A549 (cell line): ENCODE measurements at regions not wholly inside any gene's neighbourhood (a gene's known extent, or its start where the extent isn't known, plus 50 kb on each side); places are given as distances from the start of the nearest gene placed in this dataset.

Experiments used
- ATAC-seq, 2 experiments: fragments of 200-7000 bp in 1 of 2; fragments of >200 bp in 1 of 2; cut with Nextera tagmentation in 1 of 2; cut with Tn5 transposase in 1 of 2; 3 replicates each; pipeline versions ENCODE4 v1.8.0 to v1.9.1; 2018 to 2020; ENCODE audit warnings: mild to moderate bottlenecking in 1 of 2, moderate library complexity in 1 of 2
- CTCF ChIA-PET: fragments of 300-600 bp; sonication (Branson Sonifier 250); formaldehyde crosslinking; extraction: SDS; loops from one replicate; lab custom pipeline; 2021; ENCODE audit warnings: antibody characterized with exemption, inconsistent platforms; lab: Yijun Ruan, JAX
- POLR2A ChIA-PET: fragments of 350-600 bp; formaldehyde crosslinking; extraction: SDS; loops from one replicate; lab custom pipeline; 2021; ENCODE audit warnings: antibody characterized with exemption, inconsistent platforms; lab: Yijun Ruan, JAX
- DNase-seq, 2 experiments: peaks; one replicate each; pipeline versions ENCODE4 v3.0.0 to v3.0.0-alpha.2; 2011 to 2016; ENCODE audit warnings: low read depth in 1 of 2, low spot score in 1 of 2
- FAIRE-seq: peaks from 2 replicates; lab custom pipeline; 2011; peaks lifted over from hg19 to GRCh38; lab: Jason Lieb, UNC
- H3K27ac ChIP-seq, 2 experiments: fragments of >200 bp; sonication (Bioruptor Twin); formaldehyde crosslinking; 3 replicates each; pipeline ENCODE4 v1.5.1; 2016 to 2017
- H3K4me1 ChIP-seq: fragments of >200 bp; sonication (Bioruptor Twin); formaldehyde crosslinking; 3 replicates; pipeline ENCODE4 v1.6.1; 2016
- H3K4me2 ChIP-seq: fragments of >200 bp; sonication (Bioruptor Twin); formaldehyde crosslinking; 3 replicates; pipeline ENCODE4 v1.6.1; 2016
- H3K4me3 ChIP-seq: fragments of >200 bp; sonication (Bioruptor Twin); formaldehyde crosslinking; 3 replicates; pipeline ENCODE4 v1.5.1; 2016
- H3K9me3 ChIP-seq: fragments of >200 bp; sonication (Bioruptor Twin); formaldehyde crosslinking; 3 replicates; pipeline ENCODE4 v1.6.1; 2016
- CBX8 ChIP-seq: fragments of 200-600 bp; sonication (generic); IDR thresholded peaks from 2 replicates; pipeline ENCODE4 v1.6.1; 2016
- CEBPB ChIP-seq, 2 experiments: fragments of >200 bp in 1 of 2; sonication (Bioruptor Twin) in 1 of 2; formaldehyde crosslinking in 1 of 2; IDR thresholded peaks; 2 replicates each; pipeline ENCODE4 v1.6.1; 2012 to 2016
- CHD2 ChIP-seq: fragments of 150-350 bp; IDR thresholded peaks from 2 replicates; pipeline ENCODE4 v1.6.1; 2014; ENCODE audit warnings: low read length; ENCODE audit not compliant: partially characterized antibody
- CHD4 ChIP-seq: fragments of 200-600 bp; sonication (generic); IDR thresholded peaks from 2 replicates; pipeline ENCODE4 v1.6.1; 2016; ENCODE audit warnings: antibody characterized with exemption, mild to moderate bottlenecking, borderline replicate concordance
- EP300 ChIP-seq, 2 experiments: fragments of >200 bp; sonication (Bioruptor Twin); formaldehyde crosslinking; IDR thresholded peaks; 2 replicates in 1 of 2; 3 replicates in 1 of 2; pipeline ENCODE4 v1.6.1; 2016 to 2017
- FOSL2 ChIP-seq, 2 experiments: fragments of 450-650 bp in 1 of 2; fragments of >200 bp in 1 of 2; sonication (Bioruptor Twin) in 1 of 2; formaldehyde crosslinking; IDR thresholded peaks; 2 replicates each; pipeline versions ENCODE4 v1.5.0 to v1.6.1; 2016 to 2020; ENCODE audit warnings: mild to moderate bottlenecking in 1 of 2, moderate library complexity in 1 of 2
- FOXS1 ChIP-seq: fragments of 250-450 bp; sonication (Bioruptor Pico); IDR thresholded peaks from 2 replicates; pipeline ENCODE4 v1.5.0; 2020; ENCODE audit warnings: mild to moderate bottlenecking, moderate library complexity
- HDAC2 ChIP-seq: fragments of 200-600 bp; sonication (generic); IDR thresholded peaks from 2 replicates; pipeline ENCODE4 v1.6.1; 2016
- HOXB13 ChIP-seq: fragments of 250-450 bp; sonication (Bioruptor Pico); IDR thresholded peaks from 2 replicates; pipeline ENCODE4 v1.5.0; 2020; ENCODE audit warnings: low read depth, mild to moderate bottlenecking, moderate library complexity
- JUN ChIP-seq, 2 experiments: fragments of >200 bp; sonication (Bioruptor Twin); formaldehyde crosslinking; IDR thresholded peaks; 2 replicates in 1 of 2; 3 replicates in 1 of 2; pipeline ENCODE4 v1.6.1; 2016 to 2017
- KDM1A ChIP-seq: fragments of 200-600 bp; sonication (generic); IDR thresholded peaks from 2 replicates; pipeline ENCODE4 v1.6.1; 2016; ENCODE audit warnings: low read depth, mild to moderate bottlenecking
- KDM5A ChIP-seq: fragments of 200-600 bp; sonication (generic); IDR thresholded peaks from 2 replicates; pipeline ENCODE4 v1.6.1; 2016; ENCODE audit warnings: antibody characterized with exemption, mild to moderate bottlenecking
- MAFK ChIP-seq: fragments of 450-650 bp; IDR thresholded peaks from 2 replicates; pipeline ENCODE4 v1.6.1; 2014; ENCODE audit not compliant: partially characterized antibody
- MYC ChIP-seq: IDR thresholded peaks from 2 replicates; pipeline ENCODE4 v1.6.1; 2012; ENCODE audit warnings: mild to moderate bottlenecking, inconsistent platforms, low read length, improper control_type of control experiment, borderline replicate concordance
- NPAS2 ChIP-seq: fragments of 250-450 bp; sonication (Bioruptor Pico); IDR thresholded peaks from 2 replicates; pipeline ENCODE4 v1.8.0; 2022; ENCODE audit warnings: mild to moderate bottlenecking, moderate library complexity, borderline replicate concordance
- POLR2A ChIP-seq: IDR thresholded peaks from 2 replicates; pipeline ENCODE4 v1.6.1; 2012; ENCODE audit warnings: mild to moderate bottlenecking, low read length
- POLR2AphosphoS2 ChIP-seq: conservative IDR thresholded peaks from 2 replicates; pipeline ENCODE4 v1.6.1; 2012; ENCODE audit warnings: low read length, improper control_type of control experiment, inconsistent platforms
- RCOR1 ChIP-seq: fragments of 150-350 bp; IDR thresholded peaks from 2 replicates; pipeline ENCODE4 v1.6.1; 2014; ENCODE audit warnings: antibody characterized with exemption, low read length, low read depth
- ZFP36 ChIP-seq: fragments of 450-650 bp; IDR thresholded peaks from 2 replicates; pipeline ENCODE4 v1.6.1; 2014; ENCODE audit warnings: borderline replicate concordance; ENCODE audit not compliant: partially characterized antibody
- ZSCAN20 ChIP-seq: fragments of 250-450 bp; sonication (Bioruptor Pico); IDR thresholded peaks from 2 replicates; pipeline ENCODE4 v1.8.0; 2022; ENCODE audit warnings: mild to moderate bottlenecking, moderate library complexity
- WGBS: methylation state at CpG from one replicate; pipeline ENCODE4 v1.1.6; 2017; ENCODE audit errors: missing lambda C conversion rate; 5-methylcytosine and 5-hydroxymethylcytosine counted together
- TF ChIP-seq, protein P1 (sequence below): fragments of 150-350 bp; IDR thresholded peaks from 2 replicates; pipeline ENCODE4 v1.6.1; 2014; ENCODE audit warnings: low read depth, mild to moderate bottlenecking, low read length
- TF ChIP-seq, protein P2 (sequence below): IDR thresholded peaks from 2 replicates; pipeline ENCODE4 v1.6.1; 2012; ENCODE audit warnings: low read depth, borderline replicate concordance
- TF ChIP-seq, protein P3 (sequence below): IDR thresholded peaks from 2 replicates; pipeline ENCODE4 v1.6.1; 2012
- TF ChIP-seq, protein P4 (sequence below): fragments of >200 bp; sonication (Bioruptor Twin); formaldehyde crosslinking; IDR thresholded peaks from 2 replicates; pipeline ENCODE4 v1.6.1; 2016
- TF ChIP-seq, protein P5 (sequence below): fragments of 200-600 bp; sonication (generic); IDR thresholded peaks from 2 replicates; pipeline ENCODE4 v1.6.1; 2016; ENCODE audit warnings: antibody characterized with exemption, mild to moderate bottlenecking, moderate library complexity
- TF ChIP-seq, protein P6 (sequence below): IDR thresholded peaks from 2 replicates; pipeline ENCODE4 v1.6.1; 2012
- TF ChIP-seq, protein P7 (sequence below): fragments of 250-450 bp; sonication (Bioruptor Pico); IDR thresholded peaks from 2 replicates; pipeline ENCODE4 v1.5.0; 2020; ENCODE audit warnings: low read depth, mild to moderate bottlenecking, moderate library complexity

DNA sequence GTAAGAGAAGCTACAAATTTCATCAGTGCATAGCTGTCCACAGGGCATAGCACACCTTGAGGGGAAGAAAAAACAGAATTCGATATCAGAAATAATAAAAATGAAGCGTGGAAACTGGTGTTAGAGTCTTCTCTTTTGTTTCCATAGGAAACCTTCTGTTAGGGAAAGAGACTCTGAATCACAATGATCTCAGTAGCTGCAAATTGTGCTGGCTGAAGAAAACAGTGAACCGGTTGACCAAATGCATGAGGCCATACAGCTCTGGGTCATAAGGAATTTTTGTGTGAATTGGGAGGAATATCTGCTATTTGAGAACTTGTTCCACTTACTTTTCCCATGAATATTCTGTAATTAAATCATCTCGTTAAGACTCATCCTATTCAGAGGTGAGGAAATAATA is 580.2 kb upstream of the NECTIN3 start:
- ChIA-PET POLR2A (no interaction called here), CTCF (no interaction called here)
- DNase-seq, result no peak

DNA sequence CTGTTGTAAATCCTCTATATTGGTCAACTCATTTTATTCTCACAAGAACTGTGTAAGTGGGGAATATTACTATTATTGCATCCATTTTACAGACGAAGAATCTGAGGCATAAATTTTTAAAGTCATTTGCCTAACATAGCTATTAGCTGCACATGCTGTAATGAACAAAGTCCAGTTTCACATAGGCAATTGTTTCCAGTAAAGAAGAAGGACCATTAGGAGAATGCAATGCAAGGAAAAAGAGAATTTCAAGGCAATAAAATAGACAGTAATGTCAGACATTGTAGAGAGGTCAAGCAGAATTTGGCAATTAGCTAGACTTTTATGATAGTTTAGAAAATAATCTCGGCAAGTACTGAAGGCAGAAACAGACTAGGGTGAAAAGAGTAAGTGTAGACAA is 578.7 kb upstream of the NECTIN3 start:
- Histone ChIP-seq H3K9me3 (0 out of 3 replicates have a peak, but pooled peaks cover 1% of the 10 kb centered on the region), H3K4me2 (no peak overlapping the region), H3K4me1 (no peaks in the 10 kb centered on the region), H3K4me3 (no peak overlapping the region), H3K27ac (no peak overlapping the region)
- CTCF ChIA-PET, result no interaction called here
- 83% methylated on average over 2 of the region's 2 CpGs for WGBS
- POLR2A ChIA-PET, result no interaction called here
- FAIRE-seq (no peak), ATAC-seq (no peak), DNase-seq (no peak)
- TF ChIP-seq MAFK (no peak), CEBPB (IDR thresholded peaks at IDR 0.05) (no peak), MYC (no peak), POLR2A (no peak), JUN (IDR thresholded peaks at IDR 0.05) (no peak), KDM1A (no peak), CBX8 (no peak), FOSL2 (IDR thresholded peaks at IDR 0.05) (no peak), FOSL2 (CRISPR knock-in tag; IDR thresholded peaks at IDR 0.05) (no peak), CHD4 (no peak), HDAC2 (no peak), HOXB13 (CRISPR knock-in tag) (no peak)
- TF ChIP-seq, protein P1, sequence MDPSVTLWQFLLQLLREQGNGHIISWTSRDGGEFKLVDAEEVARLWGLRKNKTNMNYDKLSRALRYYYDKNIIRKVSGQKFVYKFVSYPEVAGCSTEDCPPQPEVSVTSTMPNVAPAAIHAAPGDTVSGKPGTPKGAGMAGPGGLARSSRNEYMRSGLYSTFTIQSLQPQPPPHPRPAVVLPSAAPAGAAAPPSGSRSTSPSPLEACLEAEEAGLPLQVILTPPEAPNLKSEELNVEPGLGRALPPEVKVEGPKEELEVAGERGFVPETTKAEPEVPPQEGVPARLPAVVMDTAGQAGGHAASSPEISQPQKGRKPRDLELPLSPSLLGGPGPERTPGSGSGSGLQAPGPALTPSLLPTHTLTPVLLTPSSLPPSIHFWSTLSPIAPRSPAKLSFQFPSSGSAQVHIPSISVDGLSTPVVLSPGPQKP, result no peak
- TF ChIP-seq, protein P2, sequence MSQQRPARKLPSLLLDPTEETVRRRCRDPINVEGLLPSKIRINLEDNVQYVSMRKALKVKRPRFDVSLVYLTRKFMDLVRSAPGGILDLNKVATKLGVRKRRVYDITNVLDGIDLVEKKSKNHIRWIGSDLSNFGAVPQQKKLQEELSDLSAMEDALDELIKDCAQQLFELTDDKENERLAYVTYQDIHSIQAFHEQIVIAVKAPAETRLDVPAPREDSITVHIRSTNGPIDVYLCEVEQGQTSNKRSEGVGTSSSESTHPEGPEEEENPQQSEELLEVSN, result no peak

More for the DNA sequence above, 580.2 kb upstream of the NECTIN3 start:
- FAIRE-seq (no peak), ATAC-seq (no peak)
- 76% methylated on average over 4 of the region's 4 CpGs for WGBS
- peaks cover 13% of the 10 kb centered on the region; the same call in 1 of the 3 replicates for H3K9me3 ChIP-seq
- no peak overlapping the region for H3K27ac ChIP-seq
- TF ChIP-seq CEBPB (IDR thresholded peaks at IDR 0.05) (no peak), MYC (no peak), NPAS2 (no peak), RCOR1 (no peak), POLR2AphosphoS2 (no peak), FOXS1 (no peak), KDM1A (no peak), CHD2 (no peak), ZSCAN20 (CRISPR knock-in tag) (no peak), KDM5A (no peak), ZFP36 (no peak), EP300 (IDR thresholded peaks at IDR 0.05) (no peak)
- TF ChIP-seq, protein P3, sequence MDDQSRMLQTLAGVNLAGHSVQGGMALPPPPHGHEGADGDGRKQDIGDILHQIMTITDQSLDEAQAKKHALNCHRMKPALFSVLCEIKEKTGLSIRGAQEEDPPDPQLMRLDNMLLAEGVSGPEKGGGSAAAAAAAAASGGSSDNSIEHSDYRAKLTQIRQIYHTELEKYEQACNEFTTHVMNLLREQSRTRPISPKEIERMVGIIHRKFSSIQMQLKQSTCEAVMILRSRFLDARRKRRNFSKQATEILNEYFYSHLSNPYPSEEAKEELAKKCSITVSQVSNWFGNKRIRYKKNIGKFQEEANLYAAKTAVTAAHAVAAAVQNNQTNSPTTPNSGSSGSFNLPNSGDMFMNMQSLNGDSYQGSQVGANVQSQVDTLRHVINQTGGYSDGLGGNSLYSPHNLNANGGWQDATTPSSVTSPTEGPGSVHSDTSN, result no peak
- TF ChIP-seq, protein P4, sequence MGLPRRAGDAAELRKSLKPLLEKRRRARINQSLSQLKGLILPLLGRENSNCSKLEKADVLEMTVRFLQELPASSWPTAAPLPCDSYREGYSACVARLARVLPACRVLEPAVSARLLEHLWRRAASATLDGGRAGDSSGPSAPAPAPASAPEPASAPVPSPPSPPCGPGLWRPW, result no peak
- TF ChIP-seq, protein P5, sequence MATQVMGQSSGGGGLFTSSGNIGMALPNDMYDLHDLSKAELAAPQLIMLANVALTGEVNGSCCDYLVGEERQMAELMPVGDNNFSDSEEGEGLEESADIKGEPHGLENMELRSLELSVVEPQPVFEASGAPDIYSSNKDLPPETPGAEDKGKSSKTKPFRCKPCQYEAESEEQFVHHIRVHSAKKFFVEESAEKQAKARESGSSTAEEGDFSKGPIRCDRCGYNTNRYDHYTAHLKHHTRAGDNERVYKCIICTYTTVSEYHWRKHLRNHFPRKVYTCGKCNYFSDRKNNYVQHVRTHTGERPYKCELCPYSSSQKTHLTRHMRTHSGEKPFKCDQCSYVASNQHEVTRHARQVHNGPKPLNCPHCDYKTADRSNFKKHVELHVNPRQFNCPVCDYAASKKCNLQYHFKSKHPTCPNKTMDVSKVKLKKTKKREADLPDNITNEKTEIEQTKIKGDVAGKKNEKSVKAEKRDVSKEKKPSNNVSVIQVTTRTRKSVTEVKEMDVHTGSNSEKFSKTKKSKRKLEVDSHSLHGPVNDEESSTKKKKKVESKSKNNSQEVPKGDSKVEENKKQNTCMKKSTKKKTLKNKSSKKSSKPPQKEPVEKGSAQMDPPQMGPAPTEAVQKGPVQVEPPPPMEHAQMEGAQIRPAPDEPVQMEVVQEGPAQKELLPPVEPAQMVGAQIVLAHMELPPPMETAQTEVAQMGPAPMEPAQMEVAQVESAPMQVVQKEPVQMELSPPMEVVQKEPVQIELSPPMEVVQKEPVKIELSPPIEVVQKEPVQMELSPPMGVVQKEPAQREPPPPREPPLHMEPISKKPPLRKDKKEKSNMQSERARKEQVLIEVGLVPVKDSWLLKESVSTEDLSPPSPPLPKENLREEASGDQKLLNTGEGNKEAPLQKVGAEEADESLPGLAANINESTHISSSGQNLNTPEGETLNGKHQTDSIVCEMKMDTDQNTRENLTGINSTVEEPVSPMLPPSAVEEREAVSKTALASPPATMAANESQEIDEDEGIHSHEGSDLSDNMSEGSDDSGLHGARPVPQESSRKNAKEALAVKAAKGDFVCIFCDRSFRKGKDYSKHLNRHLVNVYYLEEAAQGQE, result no peak
- TF ChIP-seq, protein P6, sequence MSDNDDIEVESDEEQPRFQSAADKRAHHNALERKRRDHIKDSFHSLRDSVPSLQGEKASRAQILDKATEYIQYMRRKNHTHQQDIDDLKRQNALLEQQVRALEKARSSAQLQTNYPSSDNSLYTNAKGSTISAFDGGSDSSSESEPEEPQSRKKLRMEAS, result no peak
- TF ChIP-seq, protein P7, sequence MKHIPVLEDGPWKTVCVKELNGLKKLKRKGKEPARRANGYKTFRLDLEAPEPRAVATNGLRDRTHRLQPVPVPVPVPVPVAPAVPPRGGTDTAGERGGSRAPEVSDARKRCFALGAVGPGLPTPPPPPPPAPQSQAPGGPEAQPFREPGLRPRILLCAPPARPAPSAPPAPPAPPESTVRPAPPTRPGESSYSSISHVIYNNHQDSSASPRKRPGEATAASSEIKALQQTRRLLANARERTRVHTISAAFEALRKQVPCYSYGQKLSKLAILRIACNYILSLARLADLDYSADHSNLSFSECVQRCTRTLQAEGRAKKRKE (CRISPR knock-in tag), result no peak
- no peaks in the 10 kb centered on the region for H3K4me1 ChIP-seq
- H3K4me3 ChIP-seq, result no peak overlapping the region
- no peak overlapping the region for H3K4me2 ChIP-seq
